Activated T-helper 2 cell treated with anti-CD3 and anti-CD28 coated beads, Interferon-gamma antibody, Interleukin-2, Interleukin-4, amounts not matched to agents 10 μg/mL and 5 μg/mL and 100 μg/mL, durations not matched to agents 14 hours and 24 hours and 36 hours (primary cell): ENCODE measurements at regions not wholly inside any gene's neighbourhood (a gene's known extent, or its start where the extent isn't known, plus 50 kb on each side); places are given as distances from the start of the nearest gene placed in this dataset.

Experiments used
- DNase-seq: peaks from one replicate; pipeline ENCODE4 v3.0.0; 2021; ENCODE audit warnings: low spot score
- H3K27ac Mint-ChIP-seq: one replicate; pipeline ENCODE4 v1.8.0; 2021; ENCODE audit warnings: mixed read lengths
- H3K27me3 Mint-ChIP-seq: one replicate; pipeline ENCODE4 v1.8.0; 2021; ENCODE audit warnings: low read depth, mixed read lengths
- H3K36me3 Mint-ChIP-seq: one replicate; pipeline ENCODE4 v1.8.0; 2021; ENCODE audit warnings: low read depth, mixed read lengths
- H3K4me1 Mint-ChIP-seq: one replicate; pipeline ENCODE4 v1.8.0; 2021; ENCODE audit warnings: low read depth, mixed read lengths
- H3K4me3 Mint-ChIP-seq: one replicate; pipeline ENCODE4 v1.8.0; 2021; ENCODE audit warnings: low read depth, mild to moderate bottlenecking, moderate library complexity, mixed read lengths
- H3K9me3 Mint-ChIP-seq: one replicate; pipeline ENCODE4 v1.8.0; 2021; ENCODE audit warnings: mixed read lengths
- intact Hi-C: fragments of 100-400 bp; cut with micrococcal nuclease; formaldehyde crosslinking; loops from one replicate; pipeline ENCODE4 v1.15.1; 2023

GRCh38 chr18:37637478-37637850, 71.9 kb upstream of the CELF4 start:
- Mint-ChIP-seq H3K27me3 (no peaks in the 10 kb centered on the region), H3K9me3 (no peaks in the 10 kb centered on the region), H3K27ac (no peak overlapping the region), H3K4me3 (no peak overlapping the region), H3K4me1 (no peaks in the 10 kb centered on the region), H3K36me3 (no peaks in the 10 kb centered on the region)
- intact Hi-C loops: no loop called here
- DNase-seq: no peak

- H3K4me1 Mint-ChIP-seq: no peaks in the 10 kb centered on the region
- no peak overlapping the region for H3K27ac Mint-ChIP-seq
- no peak overlapping the region for H3K4me3 Mint-ChIP-seq
- intact Hi-C loops: no loop called here
- no peaks in the 10 kb centered on the region for H3K9me3 Mint-ChIP-seq
- no peaks in the 10 kb centered on the region for H3K27me3 Mint-ChIP-seq
- no peaks in the 10 kb centered on the region for H3K36me3 Mint-ChIP-seq
- no peak for DNase-seq
Observed at GRCh38 chr18:37636831-37637477, 71.4 kb upstream of the CELF4 start.

GRCh38 chr18:37634516-37634915, 68.9 kb upstream of the CELF4 start:
- no peak overlapping the region for H3K27ac Mint-ChIP-seq
- no peaks in the 10 kb centered on the region for H3K27me3 Mint-ChIP-seq
- no peak overlapping the region for H3K4me3 Mint-ChIP-seq
- H3K36me3 Mint-ChIP-seq: no peaks in the 10 kb centered on the region
- intact Hi-C loops: no loop called here
- DNase-seq: no peak
- H3K9me3 Mint-ChIP-seq: no peaks in the 10 kb centered on the region
- no peaks in the 10 kb centered on the region for H3K4me1 Mint-ChIP-seq

GRCh38 chr18:37631422-37631821, 65.8 kb upstream of the CELF4 start:
- no peaks in the 10 kb centered on the region for H3K9me3 Mint-ChIP-seq
- no peaks in the 10 kb centered on the region for H3K36me3 Mint-ChIP-seq
- intact Hi-C loops: no loop called here
- no peak overlapping the region for H3K27ac Mint-ChIP-seq
- H3K27me3 Mint-ChIP-seq: no peaks in the 10 kb centered on the region
- no peaks in the 10 kb centered on the region for H3K4me1 Mint-ChIP-seq
- no peak overlapping the region for H3K4me3 Mint-ChIP-seq
- no peak for DNase-seq

- no peaks in the 10 kb centered on the region for H3K27me3 Mint-ChIP-seq
- no peak for DNase-seq
- no peaks in the 10 kb centered on the region for H3K4me1 Mint-ChIP-seq
- H3K9me3 Mint-ChIP-seq: no peaks in the 10 kb centered on the region
- intact Hi-C loops: no loop called here
- H3K36me3 Mint-ChIP-seq: no peaks in the 10 kb centered on the region
- H3K27ac Mint-ChIP-seq: no peak overlapping the region
- no peak overlapping the region for H3K4me3 Mint-ChIP-seq
Observed at GRCh38 chr18:37630334-37630733, 64.7 kb upstream of the CELF4 start.

- no peaks in the 10 kb centered on the region for H3K4me1 Mint-ChIP-seq
Observed at GRCh38 chr18:37628470-37629220, 63.0 kb upstream of the CELF4 start.

GRCh38 chr18:37624318-37624717, 58.7 kb upstream of the CELF4 start:
- no peaks in the 10 kb centered on the region for H3K9me3 Mint-ChIP-seq
- no peak overlapping the region for H3K4me3 Mint-ChIP-seq
- H3K27me3 Mint-ChIP-seq: no peaks in the 10 kb centered on the region
- no peak overlapping the region for H3K27ac Mint-ChIP-seq
- DNase-seq: no peak
- no peaks in the 10 kb centered on the region for H3K4me1 Mint-ChIP-seq
- intact Hi-C loops: no loop called here
- H3K36me3 Mint-ChIP-seq: no peaks in the 10 kb centered on the region

More at GRCh38 chr18:37628470-37629220, 63.0 kb upstream of the CELF4 start:
- no peaks in the 10 kb centered on the region for H3K36me3 Mint-ChIP-seq
- intact Hi-C loops: no loop called here
- no peak for DNase-seq
- no peaks in the 10 kb centered on the region for H3K9me3 Mint-ChIP-seq
- H3K27ac Mint-ChIP-seq: no peak overlapping the region
- H3K27me3 Mint-ChIP-seq: no peaks in the 10 kb centered on the region
- no peak overlapping the region for H3K4me3 Mint-ChIP-seq

- Mint-ChIP-seq H3K36me3 (no peaks in the 10 kb centered on the region), H3K27ac (no peak overlapping the region), H3K4me3 (no peak overlapping the region), H3K9me3 (no peaks in the 10 kb centered on the region), H3K4me1 (no peaks in the 10 kb centered on the region), H3K27me3 (no peaks in the 10 kb centered on the region)
- no peak for DNase-seq
- intact Hi-C loops: no loop called here
Observed at GRCh38 chr18:37619964-37620363, 54.4 kb upstream of the CELF4 start.

- H3K27me3 Mint-ChIP-seq: no peaks in the 10 kb centered on the region
- H3K9me3 Mint-ChIP-seq: no peaks in the 10 kb centered on the region
- intact Hi-C loops: no loop called here
- H3K36me3 Mint-ChIP-seq: no peaks in the 10 kb centered on the region
- DNase-seq: no peak
- no peaks in the 10 kb centered on the region for H3K4me1 Mint-ChIP-seq
- no peak overlapping the region for H3K4me3 Mint-ChIP-seq
- H3K27ac Mint-ChIP-seq: no peak overlapping the region
Observed at GRCh38 chr18:37617623-37618022, 52.0 kb upstream of the CELF4 start.
